Loucy (cell line): ENCODE measurements at regions not wholly inside any gene's neighbourhood (a gene's known extent, or its start where the extent isn't known, plus 50 kb on each side); places are given as distances from the start of the nearest gene placed in this dataset.

Experiments used
- H2AFZ ChIP-seq: fragments of 200-600 bp; sonication (generic); 2 replicates; pipeline ENCODE4 v1.6.0; 2016; ENCODE audit warnings: antibody characterized with exemption, mild to moderate bottlenecking, low read length, moderate library complexity
- H3F3A ChIP-seq: fragments of 200-600 bp; 2 replicates; pipeline ENCODE4 v1.6.0; 2016; ENCODE audit warnings: antibody characterized with exemption, low read depth, mild to moderate bottlenecking
- H3K27me3 ChIP-seq: fragments of 200-600 bp; sonication (generic); 2 replicates; pipeline ENCODE4 v1.6.1; 2014; ENCODE audit warnings: low read length, mild to moderate bottlenecking; ENCODE audit not compliant: insufficient read depth, poor library complexity, severe bottlenecking
- H3K36me3 ChIP-seq: fragments of 200-600 bp; sonication (generic); 2 replicates; pipeline ENCODE4 v1.6.1; 2016; ENCODE audit warnings: low read length; ENCODE audit not compliant: insufficient read depth
- H3K4me1 ChIP-seq: fragments of 200-600 bp; sonication (generic); 2 replicates; pipeline ENCODE4 v1.5.1; 2014; ENCODE audit warnings: low read length, mild to moderate bottlenecking; ENCODE audit not compliant: insufficient read depth, poor library complexity, severe bottlenecking
- H3K4me2 ChIP-seq: fragments of 200-600 bp; sonication (generic); 2 replicates; pipeline ENCODE4 v1.6.0; 2014; ENCODE audit warnings: antibody characterized with exemption, low read length, low read depth, mild to moderate bottlenecking; ENCODE audit not compliant: poor library complexity, severe bottlenecking
- H3K4me3 ChIP-seq: fragments of 200-600 bp; sonication (generic); 2 replicates; pipeline ENCODE4 v1.5.1; 2014; ENCODE audit warnings: low read length, mild to moderate bottlenecking, mixed read lengths; ENCODE audit not compliant: poor library complexity, severe bottlenecking
- H3K79me2 ChIP-seq: fragments of 200-600 bp; sonication (generic); 2 replicates; pipeline ENCODE4 v1.6.1; 2014; ENCODE audit warnings: low read length; ENCODE audit not compliant: insufficient read depth
- H3K9ac ChIP-seq: fragments of 200-600 bp; sonication (generic); 2 replicates; pipeline ENCODE4 v1.6.0; 2014; ENCODE audit warnings: mild to moderate bottlenecking, low read depth, low read length, moderate library complexity; ENCODE audit not compliant: poor library complexity, severe bottlenecking
- H3K9me2 ChIP-seq: fragments of 200-600 bp; sonication (generic); replicated peaks from 2 replicates; pipeline ENCODE4 v1.6.1; 2016; ENCODE audit warnings: low read depth, low read length, mixed read lengths
- H3K9me3 ChIP-seq: fragments of 200-600 bp; sonication (generic); 2 replicates; pipeline ENCODE4 v1.6.1; 2014; ENCODE audit warnings: mild to moderate bottlenecking, antibody characterized with exemption, low read length, low read depth; ENCODE audit not compliant: insufficient read depth
- H4K20me1 ChIP-seq: fragments of 200-600 bp; sonication (generic); 2 replicates; pipeline ENCODE4 v1.6.0; 2014; ENCODE audit warnings: antibody characterized with exemption, low read length, mild to moderate bottlenecking; ENCODE audit not compliant: insufficient read depth, poor library complexity, severe bottlenecking
- CTCF ChIP-seq: fragments of 200-600 bp; sonication (generic); conservative IDR thresholded peaks from 2 replicates; pipeline ENCODE4 v1.5.1; 2014; ENCODE audit warnings: mild to moderate bottlenecking, antibody characterized with exemption, low read length
- EZH2phosphoT487 ChIP-seq: fragments of 200-600 bp; IDR thresholded peaks from 2 replicates; pipeline ENCODE4 v1.6.1; 2018; ENCODE audit warnings: antibody characterized with exemption, mild to moderate bottlenecking, moderate library complexity, borderline replicate concordance

GRCh38 chr5:9832921-9833320, 202.8 kb upstream of the TAS2R1 start:
- Histone ChIP-seq H3K9me3 (no peaks in the 10 kb centered on the region), H3K79me2 (no peaks in the 10 kb centered on the region), H3K9ac (no peak overlapping the region), H3F3A (no peaks in the 10 kb centered on the region), H3K4me3 (no peak overlapping the region), H3K36me3 (no peaks in the 10 kb centered on the region), H4K20me1 (no peaks in the 10 kb centered on the region), H3K4me2 (no peak overlapping the region), H2AFZ (no peak overlapping the region), H3K9me2 (no peaks in the 10 kb centered on the region), H3K4me1 (no peaks in the 10 kb centered on the region), H3K27me3 (no peaks in the 10 kb centered on the region)
- TF ChIP-seq CTCF, result no peak
- no peak for TF ChIP-seq EZH2phosphoT487

- H3K4me1 ChIP-seq, result no peaks in the 10 kb centered on the region
- H2AFZ ChIP-seq, result no peak overlapping the region
- H3K79me2 ChIP-seq, result no peaks in the 10 kb centered on the region
- no peaks in the 10 kb centered on the region for H3K9me3 ChIP-seq
- H4K20me1 ChIP-seq, result no peaks in the 10 kb centered on the region
- no peaks in the 10 kb centered on the region for H3K27me3 ChIP-seq
- no peak overlapping the region for H3K9ac ChIP-seq
- H3K36me3 ChIP-seq, result no peaks in the 10 kb centered on the region
- no peak overlapping the region for H3K4me2 ChIP-seq
- no peaks in the 10 kb centered on the region for H3F3A ChIP-seq
- no peak overlapping the region for H3K4me3 ChIP-seq
- no peak for TF ChIP-seq CTCF
- no peak for TF ChIP-seq EZH2phosphoT487
- H3K9me2 ChIP-seq, result no peaks in the 10 kb centered on the region
Observed at GRCh38 chr5:9831823-9832222, 201.7 kb upstream of the TAS2R1 start.

GRCh38 chr5:9830184-9830583, 200.0 kb upstream of the TAS2R1 start:
- no peaks in the 10 kb centered on the region for H3K27me3 ChIP-seq
- H3K36me3 ChIP-seq, result no peaks in the 10 kb centered on the region
- H2AFZ ChIP-seq, result no peak overlapping the region
- H3K9me2 ChIP-seq, result no peaks in the 10 kb centered on the region
- H3K9me3 ChIP-seq, result no peaks in the 10 kb centered on the region
- H3K4me1 ChIP-seq, result no peaks in the 10 kb centered on the region
- TF ChIP-seq EZH2phosphoT487, result no peak
- TF ChIP-seq CTCF, result no peak
- H3K79me2 ChIP-seq, result no peaks in the 10 kb centered on the region
- H3F3A ChIP-seq, result no peaks in the 10 kb centered on the region
- no peak overlapping the region for H3K4me2 ChIP-seq
- no peaks in the 10 kb centered on the region for H4K20me1 ChIP-seq
- H3K9ac ChIP-seq, result no peak overlapping the region
- no peak overlapping the region for H3K4me3 ChIP-seq
